Astrocyte of the spinal cord (primary cell): ENCODE measurements at regions not wholly inside any gene's neighbourhood (a gene's known extent, or its start where the extent isn't known, plus 50 kb on each side); places are given as distances from the start of the nearest gene placed in this dataset.

Source experiments
- DNase-seq: peaks from one replicate; pipeline ENCODE4 v3.0.0; 2011; ENCODE audit warnings: low read depth, low spot score
- H3K4me3 ChIP-seq: 2 replicates; pipeline ENCODE4 v1.5.1; 2011; ENCODE audit warnings: low read depth, mild to moderate bottlenecking, low read length, moderate library complexity
- in situ Hi-C: cut with HindIII; loops from 2 replicates; pipeline ENCODE4 v1.10.0; 2017; ENCODE audit warnings: low sequenced_read_pairs
- TF ChIP-seq, protein P1 (sequence below): IDR thresholded peaks from 2 replicates; pipeline ENCODE4 v1.5.1; 2012; ENCODE audit warnings: low read depth, mild to moderate bottlenecking, low read length, inconsistent platforms

DNA sequence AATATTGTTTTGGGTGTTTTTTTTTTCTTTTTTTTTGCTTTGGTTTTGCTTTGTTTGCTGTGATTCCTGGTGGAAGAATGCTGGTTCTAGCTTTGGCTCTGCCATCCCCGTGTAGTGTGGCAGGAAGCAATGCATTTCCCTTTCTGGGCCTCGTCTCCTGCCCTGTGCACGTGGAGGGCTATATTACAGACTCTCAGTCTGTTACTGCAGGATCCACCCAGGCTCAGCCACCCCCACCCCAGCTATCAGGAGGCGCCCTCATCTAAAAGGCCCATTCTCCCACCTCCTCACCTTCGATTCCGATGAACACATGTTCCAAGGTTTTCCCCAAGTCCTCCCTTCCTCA is 152.3 kb downstream of the TFCP2L1 start:
- no peak for DNase-seq
- TF ChIP-seq, protein P1, sequence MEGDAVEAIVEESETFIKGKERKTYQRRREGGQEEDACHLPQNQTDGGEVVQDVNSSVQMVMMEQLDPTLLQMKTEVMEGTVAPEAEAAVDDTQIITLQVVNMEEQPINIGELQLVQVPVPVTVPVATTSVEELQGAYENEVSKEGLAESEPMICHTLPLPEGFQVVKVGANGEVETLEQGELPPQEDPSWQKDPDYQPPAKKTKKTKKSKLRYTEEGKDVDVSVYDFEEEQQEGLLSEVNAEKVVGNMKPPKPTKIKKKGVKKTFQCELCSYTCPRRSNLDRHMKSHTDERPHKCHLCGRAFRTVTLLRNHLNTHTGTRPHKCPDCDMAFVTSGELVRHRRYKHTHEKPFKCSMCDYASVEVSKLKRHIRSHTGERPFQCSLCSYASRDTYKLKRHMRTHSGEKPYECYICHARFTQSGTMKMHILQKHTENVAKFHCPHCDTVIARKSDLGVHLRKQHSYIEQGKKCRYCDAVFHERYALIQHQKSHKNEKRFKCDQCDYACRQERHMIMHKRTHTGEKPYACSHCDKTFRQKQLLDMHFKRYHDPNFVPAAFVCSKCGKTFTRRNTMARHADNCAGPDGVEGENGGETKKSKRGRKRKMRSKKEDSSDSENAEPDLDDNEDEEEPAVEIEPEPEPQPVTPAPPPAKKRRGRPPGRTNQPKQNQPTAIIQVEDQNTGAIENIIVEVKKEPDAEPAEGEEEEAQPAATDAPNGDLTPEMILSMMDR, result no peak
- no peak overlapping the region for H3K4me3 ChIP-seq
- in situ Hi-C loops, result no loop called here

DNA sequence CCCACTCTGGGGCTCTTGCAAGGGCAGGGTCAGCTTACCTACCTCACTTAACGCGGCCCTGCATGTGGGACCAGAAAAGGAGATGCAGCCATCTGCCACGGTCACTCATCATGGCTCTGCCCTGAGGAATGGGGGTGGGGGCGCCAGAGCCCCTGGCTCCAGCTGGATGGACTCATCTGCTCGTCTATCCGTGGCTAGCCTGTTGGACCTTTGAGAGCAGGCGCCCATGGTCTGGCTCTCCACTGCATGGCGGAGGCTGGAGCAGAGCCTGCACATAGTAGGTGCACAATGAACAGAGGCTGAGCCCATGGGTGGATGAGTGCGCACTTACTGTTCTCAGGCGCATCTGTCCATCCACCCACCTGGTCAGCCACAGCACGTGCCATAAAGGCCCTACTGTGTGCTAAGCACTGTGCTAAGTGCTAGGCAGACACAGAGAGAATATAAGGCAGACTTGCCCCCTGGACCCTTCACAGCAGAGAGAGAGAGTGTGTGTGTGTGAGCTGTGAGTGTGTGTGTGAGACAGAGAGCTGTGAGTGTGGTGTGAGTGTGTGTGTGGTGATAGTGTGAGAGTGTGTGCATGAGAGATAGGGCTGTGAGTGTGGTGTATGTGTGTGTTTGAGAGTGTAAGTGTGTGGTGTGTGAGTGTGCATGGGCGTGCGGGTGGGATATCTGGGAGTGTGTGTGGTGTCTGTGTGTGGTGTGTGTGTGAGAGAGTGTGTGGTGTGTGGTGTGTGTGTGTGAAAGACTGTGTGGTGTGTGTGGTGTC is 151.3 kb downstream of the TFCP2L1 start:
- no peak for DNase-seq
- TF ChIP-seq, protein P1, result no peak
- no peak overlapping the region for H3K4me3 ChIP-seq
- in situ Hi-C loops, result no loop called here

- no peak overlapping the region for H3K4me3 ChIP-seq
- in situ Hi-C loops, result no loop called here
- TF ChIP-seq, protein P1, result no peak
- DNase-seq, result no peak
Measured at GRCh38 chr2:121134728-121135127, 150.3 kb downstream of the TFCP2L1 start.

DNA sequence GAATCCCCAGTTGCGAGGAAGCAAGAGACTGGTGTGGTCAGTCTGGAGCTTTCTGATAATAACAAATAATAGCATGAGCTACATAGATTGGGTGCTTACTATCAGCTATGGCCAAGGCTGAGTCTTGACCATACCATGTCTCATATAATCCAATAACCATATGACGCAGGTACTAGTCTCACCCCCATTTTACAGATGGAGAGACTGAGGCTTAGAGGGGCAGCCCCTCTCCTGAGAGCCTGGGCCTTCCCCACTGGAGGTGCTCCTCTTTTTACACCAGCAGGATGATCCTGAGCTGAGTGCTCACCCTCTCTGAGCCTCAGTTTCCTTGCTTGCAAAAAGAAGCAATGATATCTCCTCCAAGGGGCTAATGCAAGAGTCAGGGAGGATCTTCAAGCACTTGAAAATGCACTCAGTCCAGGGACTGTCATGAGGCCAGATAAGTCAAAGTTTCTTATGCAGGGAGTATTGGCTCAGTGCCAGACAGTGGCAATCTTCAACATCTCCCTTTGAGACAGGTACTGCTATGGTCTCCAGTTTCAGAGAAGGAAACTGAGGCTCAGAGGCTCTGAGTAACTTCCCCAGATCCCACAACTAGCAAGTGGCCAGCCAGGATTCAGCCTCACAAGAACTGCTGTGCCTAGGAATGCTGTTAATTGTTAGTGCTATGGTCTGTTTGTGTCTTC is 149.7 kb downstream of the TFCP2L1 start:
- H3K4me3 ChIP-seq, result no peak overlapping the region
- in situ Hi-C loops, result no loop called here
- TF ChIP-seq, protein P1, result no peak
- no peak for DNase-seq

DNA sequence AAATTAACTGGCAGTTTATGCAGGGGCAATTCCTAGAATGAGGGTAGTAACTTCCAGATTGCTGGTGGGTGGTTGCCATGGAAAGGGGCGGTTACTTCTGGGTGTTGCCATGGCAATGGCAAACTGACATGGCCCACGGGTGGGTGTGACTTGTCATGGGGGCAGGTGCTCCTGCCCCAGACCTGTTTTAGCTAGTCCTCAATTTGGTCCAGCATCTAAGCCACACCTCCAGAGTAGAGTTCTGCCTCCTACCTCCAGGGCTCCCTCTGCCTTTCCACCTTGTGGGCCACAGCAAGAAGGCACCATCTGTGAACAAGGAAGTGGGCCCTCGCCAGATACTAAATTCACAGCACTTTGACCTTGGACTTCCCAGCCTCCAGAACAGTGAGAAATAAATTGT is 148.7 kb downstream of the TFCP2L1 start:
- no peak overlapping the region for H3K4me3 ChIP-seq
- DNase-seq, result no peak
- in situ Hi-C loops, result no loop called here
- TF ChIP-seq, protein P1, result no peak

GRCh38 chr2:121137571-121137970 is 147.4 kb downstream of the TFCP2L1 start:
- DNase-seq, result no peak
- in situ Hi-C loops, result no loop called here
- TF ChIP-seq, protein P1, result no peak
- no peak overlapping the region for H3K4me3 ChIP-seq
